ENCODE measurements at regions not wholly inside any gene's neighbourhood (a gene's known extent, or its start where the extent isn't known, plus 50 kb on each side); places are given as distances from the start of the nearest gene placed in this dataset.
A peak's percentile ranks its signal among the peaks of the same experiment; 100 is the strongest.
"Not testable (repeated sequence)": the region's sequence is repeated elsewhere in the genome, so short reads cannot be mapped to it uniquely, and the experiment has no call there.

DNA sequence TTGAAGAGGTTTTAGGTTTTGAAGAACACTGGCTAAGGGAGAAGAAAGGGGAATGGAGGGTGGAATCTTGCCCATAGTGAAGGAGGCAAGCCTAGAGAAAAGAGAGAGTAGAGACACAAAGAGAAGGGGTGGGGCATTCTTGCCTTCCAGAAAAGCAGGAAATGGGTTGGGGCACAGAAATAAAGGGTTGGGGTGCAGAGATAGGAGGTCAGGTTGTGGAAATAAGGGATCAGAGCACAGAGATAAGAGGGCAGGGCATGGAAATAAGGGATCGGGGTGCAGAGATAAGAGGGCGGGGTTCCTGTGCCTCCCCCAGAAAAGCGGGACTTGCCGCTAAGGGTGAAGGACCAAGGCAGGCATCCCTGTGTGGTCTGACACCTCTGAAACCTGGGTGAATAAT lies 69.9 kb downstream of the ALG1L2 start:
- not testable (repeated sequence) for H3K4me3 ChIP-seq (ENCODE audit: low read depth, low read length); DNase-seq (ENCODE audit: low read depth)

DNA sequence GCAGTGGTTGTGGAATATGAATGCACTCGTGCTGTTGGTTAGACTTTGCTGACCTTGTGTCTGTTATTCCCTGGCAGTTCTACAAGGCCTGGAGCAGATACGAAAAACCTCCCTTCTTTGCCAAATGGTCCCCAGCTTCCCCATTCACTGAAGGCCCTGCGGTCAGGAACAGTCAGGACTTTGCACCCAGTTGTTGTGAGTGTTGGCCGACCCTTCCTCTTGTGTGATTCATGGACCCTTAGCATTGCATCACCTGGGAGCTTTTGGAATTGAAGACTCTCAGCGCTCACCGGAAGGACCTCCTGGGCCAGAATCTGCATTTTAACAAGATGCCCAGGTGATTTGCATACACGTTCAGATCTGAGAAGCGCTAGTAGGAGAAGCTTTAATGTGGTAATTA lies 71.6 kb downstream of the ALG1L2 start:
- not testable (repeated sequence) for DNase-seq (ENCODE audit: low read depth); H3K4me3 ChIP-seq (ENCODE audit: low read depth, low read length)

DNA sequence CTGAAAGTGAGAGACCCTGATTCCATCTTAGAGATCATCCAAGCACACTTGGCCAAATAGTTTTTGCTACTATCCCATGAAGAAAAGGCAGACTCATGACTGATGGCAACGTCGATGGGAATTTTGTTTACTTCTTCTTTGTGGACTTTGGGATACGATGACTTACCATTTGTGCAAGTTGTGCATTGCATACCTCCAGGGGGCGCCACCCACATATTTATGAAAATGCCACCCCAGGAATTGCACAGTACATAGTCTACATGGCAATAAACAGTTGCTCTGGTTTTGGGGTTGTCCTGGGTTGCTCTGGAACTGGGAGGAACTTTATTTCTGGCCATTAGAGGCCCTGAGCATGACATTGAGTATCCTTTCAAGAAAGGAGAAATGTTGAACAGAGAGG lies 73.8 kb downstream of the ALG1L2 start:
- DNase-seq (ENCODE audit: low read depth); H3K4me3 ChIP-seq (ENCODE audit: low read depth, low read length): not testable (repeated sequence)
- TF ChIP-seq, protein P1, sequence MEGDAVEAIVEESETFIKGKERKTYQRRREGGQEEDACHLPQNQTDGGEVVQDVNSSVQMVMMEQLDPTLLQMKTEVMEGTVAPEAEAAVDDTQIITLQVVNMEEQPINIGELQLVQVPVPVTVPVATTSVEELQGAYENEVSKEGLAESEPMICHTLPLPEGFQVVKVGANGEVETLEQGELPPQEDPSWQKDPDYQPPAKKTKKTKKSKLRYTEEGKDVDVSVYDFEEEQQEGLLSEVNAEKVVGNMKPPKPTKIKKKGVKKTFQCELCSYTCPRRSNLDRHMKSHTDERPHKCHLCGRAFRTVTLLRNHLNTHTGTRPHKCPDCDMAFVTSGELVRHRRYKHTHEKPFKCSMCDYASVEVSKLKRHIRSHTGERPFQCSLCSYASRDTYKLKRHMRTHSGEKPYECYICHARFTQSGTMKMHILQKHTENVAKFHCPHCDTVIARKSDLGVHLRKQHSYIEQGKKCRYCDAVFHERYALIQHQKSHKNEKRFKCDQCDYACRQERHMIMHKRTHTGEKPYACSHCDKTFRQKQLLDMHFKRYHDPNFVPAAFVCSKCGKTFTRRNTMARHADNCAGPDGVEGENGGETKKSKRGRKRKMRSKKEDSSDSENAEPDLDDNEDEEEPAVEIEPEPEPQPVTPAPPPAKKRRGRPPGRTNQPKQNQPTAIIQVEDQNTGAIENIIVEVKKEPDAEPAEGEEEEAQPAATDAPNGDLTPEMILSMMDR (IDR thresholded peaks at IDR 0.05; ENCODE audit: low read depth, low read length, missing control alignments) = peak; percentile 29

DNA sequence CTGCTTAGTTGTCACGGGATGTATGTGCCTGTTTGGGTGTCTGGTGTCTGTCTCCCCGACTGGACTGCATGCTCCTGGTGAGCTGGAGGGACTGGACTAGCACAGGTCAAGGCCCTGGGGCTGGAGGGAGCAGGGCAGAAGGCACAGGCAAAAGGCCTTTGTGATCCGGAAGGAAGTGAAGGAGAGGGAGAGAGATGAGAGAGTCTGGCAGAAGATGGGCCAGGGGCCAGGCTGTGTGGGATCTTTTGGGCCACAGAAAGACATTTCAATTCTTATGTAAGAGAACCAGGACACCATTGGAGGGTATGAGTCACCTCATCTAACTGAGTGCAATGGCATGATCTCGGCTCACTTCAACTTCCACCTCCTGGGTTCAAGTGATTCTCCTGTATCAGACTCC lies 85.2 kb downstream of the ALG1L2 start:
- not testable (repeated sequence) for DNase-seq (ENCODE audit: low read depth); H3K4me3 ChIP-seq (ENCODE audit: low read depth, low read length)

DNA sequence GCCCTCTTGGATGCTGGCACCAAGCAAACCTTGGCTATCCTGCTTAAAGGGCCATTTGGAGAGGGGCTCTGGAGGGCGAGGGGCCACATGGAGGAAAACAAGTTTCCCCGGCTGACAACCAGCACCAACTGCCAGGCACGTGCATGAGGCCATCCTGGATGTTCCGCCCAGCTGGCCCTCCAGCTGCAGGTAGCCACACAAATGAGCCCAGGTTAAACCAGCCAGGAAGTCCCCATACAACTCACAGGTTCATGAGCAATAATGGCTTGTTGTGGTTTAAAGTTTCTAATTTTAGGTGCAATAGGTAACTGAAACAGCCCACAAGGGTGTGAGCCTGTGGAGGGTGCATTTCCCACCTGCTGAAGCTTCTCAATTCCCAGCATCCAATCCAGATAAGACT lies 93.6 kb downstream of the ALG1L2 start:
- H3K4me3 ChIP-seq (ENCODE audit: low read depth, low read length) = not testable (repeated sequence)
- peak; percentile 40 for DNase-seq (ENCODE audit: low read depth)

DNA sequence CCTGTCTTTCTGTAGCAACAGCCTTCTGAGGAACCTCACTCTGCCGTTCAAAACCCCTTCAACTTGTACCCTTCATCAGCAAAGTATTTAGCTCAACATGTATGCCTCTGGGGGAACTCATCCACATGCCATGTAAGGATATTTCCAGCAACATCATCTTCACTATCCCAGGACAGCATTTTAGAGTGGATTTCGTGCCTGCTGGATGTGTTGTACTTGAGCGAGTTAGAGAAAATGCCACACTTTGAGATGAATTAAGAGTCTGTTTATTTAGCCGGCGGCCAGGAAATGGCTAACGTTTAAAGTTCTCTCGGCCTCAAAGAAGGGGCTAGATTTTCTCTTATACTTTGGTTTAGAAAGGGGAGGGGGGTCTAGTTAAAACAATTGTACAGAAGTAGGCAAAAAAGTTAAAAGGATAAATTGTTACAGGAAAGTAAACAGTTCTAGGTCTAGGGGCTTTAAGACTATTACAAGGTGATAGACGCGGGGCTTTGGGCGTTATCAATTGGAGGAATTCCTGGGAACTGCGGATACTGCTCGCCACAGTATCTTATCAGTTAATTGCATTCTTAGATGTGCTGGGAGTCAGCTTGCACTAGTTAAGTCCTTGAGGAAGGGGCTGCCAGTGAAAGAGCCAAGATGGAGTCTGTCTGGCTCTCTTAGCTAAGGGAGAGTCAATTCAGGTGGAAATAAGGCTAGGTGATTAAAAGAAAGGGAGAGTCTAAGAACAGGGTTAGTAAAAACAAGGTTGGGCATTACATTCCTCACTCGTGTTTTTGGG lies 95.0 kb downstream of the ALG1L2 start:
- not testable (repeated sequence) for DNase-seq (ENCODE audit: low read depth); H3K4me3 ChIP-seq (ENCODE audit: low read depth, low read length)

DNA sequence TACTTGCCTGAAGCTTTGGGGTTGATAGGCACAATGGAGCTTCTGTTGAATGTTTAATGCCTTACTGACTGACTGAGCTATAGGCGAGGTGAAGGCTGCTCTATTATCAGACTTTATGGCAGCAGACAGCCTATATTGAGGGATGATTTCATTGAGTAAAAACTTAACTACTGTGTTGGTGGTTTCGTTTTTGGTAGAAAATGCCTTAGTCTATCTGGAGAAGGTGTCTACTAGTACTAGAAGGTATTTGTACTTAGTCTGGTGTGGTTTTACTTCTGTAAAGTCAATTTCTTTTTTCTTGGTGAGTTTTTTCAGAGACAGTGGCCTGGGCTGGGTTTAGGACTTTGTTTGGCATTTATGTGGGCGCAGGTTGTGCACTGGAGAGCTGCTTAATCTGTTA lies 97.2 kb downstream of the ALG1L2 start:
- DNase-seq (ENCODE audit: low read depth) = peak; percentile 41
- not testable (repeated sequence) for H3K4me3 ChIP-seq (ENCODE audit: low read depth, low read length)

DNA sequence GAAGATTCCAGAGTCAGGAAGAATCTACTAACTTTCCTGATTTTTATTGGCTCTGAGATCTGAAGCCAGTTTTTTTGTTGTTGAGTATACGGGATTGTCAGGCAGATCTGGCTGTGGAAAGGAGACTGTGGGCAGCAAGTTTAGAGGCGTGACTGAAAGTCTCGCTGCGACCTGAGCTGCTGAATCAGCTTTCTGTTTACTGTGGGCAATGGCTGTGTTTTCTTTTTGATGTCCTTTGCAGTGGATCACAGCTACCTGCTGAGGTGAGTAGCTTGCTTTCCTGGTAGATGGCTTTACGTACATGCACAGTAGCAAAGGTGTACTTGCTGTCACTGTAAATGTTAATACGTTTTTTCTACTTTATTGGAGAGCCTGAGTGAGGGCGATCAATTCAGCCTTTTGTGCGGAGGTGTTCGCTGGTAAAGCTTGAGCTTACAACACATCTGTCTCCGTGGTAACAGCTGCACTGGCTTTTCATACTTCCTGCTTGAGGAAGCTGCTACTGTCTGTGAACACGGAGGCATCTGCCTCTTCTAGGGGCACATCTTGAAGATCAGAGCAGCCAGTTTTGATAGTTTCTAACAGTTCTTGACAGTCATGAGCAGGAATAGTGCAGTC lies 97.8 kb downstream of the ALG1L2 start:
- DNase-seq (ENCODE audit: low read depth) = peak; percentile 16
- H3K4me3 ChIP-seq (ENCODE audit: low read depth, low read length) = peak overlapping the region; percentile 45

DNA sequence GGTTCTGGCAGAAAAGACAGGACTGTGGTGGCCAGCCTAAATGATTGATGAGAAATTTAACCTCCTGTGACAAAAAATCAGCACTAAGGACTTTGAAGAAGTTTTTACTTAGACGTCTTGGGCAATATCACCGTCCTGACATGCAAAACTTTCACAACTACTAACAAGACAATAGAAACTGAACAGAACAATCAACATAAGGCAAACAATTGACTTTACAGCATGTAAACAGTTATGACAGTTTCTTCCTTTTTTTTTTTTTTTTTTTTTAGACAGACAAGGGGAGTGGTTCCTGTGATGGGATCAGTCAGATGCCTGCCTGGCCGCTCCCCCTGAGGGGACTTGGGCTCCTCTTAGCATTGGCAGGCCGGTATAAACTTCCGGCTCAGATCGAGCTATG lies 100.8 kb downstream of the ALG1L2 start:
- DNase-seq (ENCODE audit: low read depth); H3K4me3 ChIP-seq (ENCODE audit: low read depth, low read length): not testable (repeated sequence)

DNA sequence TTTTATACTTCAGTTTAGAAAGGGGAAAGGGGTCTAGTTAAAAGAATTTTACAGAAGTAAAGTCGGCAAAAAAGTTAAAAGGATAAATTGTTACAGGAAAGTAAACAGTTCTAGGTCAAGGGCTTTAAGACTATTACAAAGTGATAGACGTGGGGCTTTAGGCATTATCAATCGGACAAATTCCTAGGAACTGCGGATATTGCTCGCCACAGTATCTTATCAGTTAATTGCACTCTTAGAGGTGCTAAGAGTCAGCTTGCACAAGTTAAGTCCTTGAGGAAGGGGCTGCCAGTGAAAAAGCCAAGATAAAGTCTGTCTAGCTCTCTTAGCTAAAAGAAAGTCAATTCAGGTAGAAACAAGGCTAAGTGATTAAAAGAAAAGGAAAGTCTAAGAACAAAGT lies 102.1 kb downstream of the ALG1L2 start:
- DNase-seq (ENCODE audit: low read depth); H3K4me3 ChIP-seq (ENCODE audit: low read depth, low read length): not testable (repeated sequence)

DNA sequence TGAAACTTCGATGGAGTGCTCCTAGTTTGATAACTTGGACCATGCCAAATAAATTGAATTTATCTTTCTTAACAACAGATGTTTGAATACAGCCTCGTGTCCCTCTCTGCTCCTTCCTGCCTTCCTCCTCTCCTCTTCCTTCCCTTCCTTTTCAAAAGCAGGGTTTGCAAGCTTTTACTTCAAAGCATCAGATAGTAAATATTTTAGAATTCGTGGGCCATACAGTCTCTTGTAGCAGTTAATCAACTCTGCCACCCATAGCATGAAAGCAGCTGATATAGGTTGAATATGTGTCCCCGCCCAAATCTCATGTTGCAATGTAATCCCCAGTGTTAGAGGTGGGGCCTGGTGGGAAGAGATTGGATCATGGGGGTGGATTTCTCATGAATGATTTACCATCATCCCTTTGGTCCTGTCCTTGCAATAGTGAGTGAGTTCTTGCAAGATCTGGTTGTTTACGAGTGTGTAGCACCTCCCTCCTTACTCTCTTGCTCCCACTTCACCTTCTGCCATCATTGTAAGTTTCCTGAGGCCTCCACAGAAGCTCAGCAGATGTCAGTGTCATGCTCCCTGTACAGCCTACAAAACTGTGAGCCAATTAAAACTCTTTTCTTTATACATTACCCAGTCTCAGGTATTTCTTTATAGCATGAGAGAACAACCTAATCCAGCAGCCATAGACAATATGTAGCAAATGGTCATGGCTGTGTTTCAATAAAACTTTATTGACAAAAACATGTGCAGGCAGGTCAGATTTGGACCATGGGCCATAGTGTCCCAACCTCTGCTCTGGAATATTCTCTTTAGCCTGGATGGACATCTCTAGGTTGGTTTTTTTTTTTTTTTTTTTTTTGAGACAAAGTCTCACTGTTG lies 102.8 kb downstream of the ALG1L2 start:
- not testable (repeated sequence) for DNase-seq (ENCODE audit: low read depth); H3K4me3 ChIP-seq (ENCODE audit: low read depth, low read length)

DNA sequence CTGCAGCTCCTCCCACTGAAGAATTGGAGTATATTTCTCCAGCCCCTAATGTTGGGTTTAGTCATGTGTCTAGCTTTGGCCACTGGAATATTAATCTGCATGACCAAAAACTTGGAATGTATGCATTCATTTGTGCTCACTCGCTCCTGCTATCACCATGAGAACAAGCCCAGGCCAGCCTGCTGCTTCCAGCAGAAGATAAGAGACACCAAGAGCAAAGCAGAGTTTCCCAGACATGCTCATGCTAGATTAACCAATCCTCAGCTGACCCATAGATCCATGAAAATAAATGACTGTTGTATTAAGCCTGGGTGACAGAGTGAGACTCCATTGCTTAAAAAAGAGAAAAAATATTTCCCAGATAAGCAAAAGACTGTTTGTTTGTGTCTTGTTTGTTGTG lies 119.6 kb downstream of the ALG1L2 start:
- DNase-seq (ENCODE audit: low read depth); H3K4me3 ChIP-seq (ENCODE audit: low read depth, low read length): not testable (repeated sequence)

DNA sequence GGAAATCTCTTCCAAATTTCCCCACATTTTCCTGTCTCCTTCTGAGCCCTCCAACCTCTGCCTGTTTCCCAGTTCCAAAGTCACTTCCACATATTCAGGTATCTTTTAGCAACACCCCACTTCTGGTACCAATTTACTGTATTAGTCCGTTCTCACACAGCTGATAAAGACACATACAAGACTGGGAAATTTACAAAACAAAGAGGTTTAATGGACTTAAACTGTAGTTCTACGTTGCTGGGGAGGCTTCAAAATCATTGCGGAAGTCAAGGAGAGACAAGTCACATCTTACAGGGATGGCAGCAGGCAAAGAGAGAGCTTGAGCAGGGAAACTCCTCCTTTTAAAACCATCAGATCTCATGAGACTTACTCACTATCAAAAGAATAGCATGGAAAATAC lies 122.0 kb downstream of the ALG1L2 start:
- not testable (repeated sequence) for H3K4me3 ChIP-seq (ENCODE audit: low read depth, low read length); DNase-seq (ENCODE audit: low read depth)

Data from GM12864 (cell line).